B cell (primary cell): ENCODE measurements at regions not wholly inside any gene's neighbourhood (a gene's known extent, or its start where the extent isn't known, plus 50 kb on each side); places are given as distances from the start of the nearest gene placed in this dataset.

Experiments used
- ATAC-seq: fragments of 200-7000 bp; cut with Tn5 transposase; one replicate; pipeline ENCODE4 v1.10.0; 2021; ENCODE audit warnings: low read depth, mild to moderate bottlenecking, moderate number of reproducible peaks, moderate library complexity
- CTCF ChIA-PET: fragments of 350-600 bp; sonication (Branson Sonifier 250); formaldehyde crosslinking; loops from one replicate; lab custom pipeline; 2021; ENCODE audit warnings: antibody characterized with exemption, inconsistent platforms; lab: Charles Lee
- POLR2A ChIA-PET: fragments of 350-600 bp; sonication (Branson Sonifier 250); formaldehyde crosslinking; loops from one replicate; lab custom pipeline; 2021; ENCODE audit warnings: antibody characterized with exemption; lab: Charles Lee
- DNase-seq: peaks from one replicate; pipeline ENCODE4 v3.0.0; 2013
- H2AFZ ChIP-seq: 2 replicates; pipeline ENCODE4 v1.6.1; 2012; ENCODE audit warnings: mild to moderate bottlenecking, low read depth, low read length; ENCODE audit not compliant: insufficient read depth, poor library complexity, severe bottlenecking
- H3K27ac ChIP-seq, 2 donors: 1 replicate in 1 of 2; 2 replicates in 1 of 2; pipeline ENCODE4 v1.5.1; 2012 to 2013; ENCODE audit warnings: low read length in 2 of 2, mild to moderate bottlenecking in 2 of 2, moderate library complexity in 1 of 2
- H3K27me3 ChIP-seq, 4 experiments: fragments of 200-600 bp in 1 of 4; sonication (generic) in 1 of 4; replicated peaks in 1 of 4; 1 replicate in 2 of 4; 2 replicates in 2 of 4; pipeline versions ENCODE4 v1.6.1 to v1.7.0; 2013 to 2016; ENCODE audit warnings: low read length in 3 of 4, mild to moderate bottlenecking in 2 of 4, mixed read lengths in 1 of 4, moderate library complexity in 1 of 4; ENCODE audit not compliant: insufficient read depth in 4 of 4, control insufficient read depth in 3 of 4; ENCODE audit errors: control extremely low read depth in 1 of 4
- H3K36me3 ChIP-seq, 2 experiments: replicated peaks in 1 of 2; 1 replicate in 1 of 2; 2 replicates in 1 of 2; pipeline versions ENCODE4 v1.6.1 to v1.7.1; 2013; ENCODE audit warnings: low read length in 1 of 2; ENCODE audit not compliant: insufficient read depth in 2 of 2, control insufficient read depth in 1 of 2; ENCODE audit errors: control extremely low read depth in 1 of 2, extremely low read depth in 1 of 2
- H3K4me1 ChIP-seq, 2 donors: fragments of 200-600 bp in 1 of 2; sonication (generic) in 1 of 2; 1 replicate in 1 of 2; 2 replicates in 1 of 2; pipeline versions ENCODE4 v1.5.1 to v1.6.1; 2013 to 2017; ENCODE audit warnings: low read length in 2 of 2; ENCODE audit not compliant: control insufficient read depth in 2 of 2, insufficient read depth in 2 of 2
- H3K4me2 ChIP-seq: replicated peaks from 2 replicates; pipeline ENCODE3; 2012; ENCODE audit warnings: mild to moderate bottlenecking, low read depth, low read length; ENCODE audit not compliant: poor library complexity, severe bottlenecking
- H3K4me3 ChIP-seq, 5 experiments: fragments of 200-600 bp in 1 of 5; sonication (generic) in 1 of 5; 1 replicate in 3 of 5; 2 replicates in 2 of 5; pipeline versions ENCODE4 v1.5.1 to v1.7.0; 2011 to 2016; ENCODE audit warnings: low read length in 4 of 5, mild to moderate bottlenecking in 4 of 5, low read depth in 2 of 5, control low read depth in 1 of 5, moderate library complexity in 1 of 5; ENCODE audit not compliant: insufficient read depth in 1 of 5; ENCODE audit errors: control extremely low read depth in 1 of 5, extremely low read depth in 1 of 5
- H3K79me2 ChIP-seq: fragments of 200-600 bp; sonication (generic); one replicate; pipeline ENCODE4 v1.6.0; 2016; ENCODE audit warnings: low read length; ENCODE audit not compliant: control insufficient read depth, insufficient read depth
- H3K9ac ChIP-seq: fragments of 200-600 bp; sonication (generic); 2 replicates; pipeline ENCODE4 v1.6.1; 2017; ENCODE audit warnings: mild to moderate bottlenecking, low read length, moderate library complexity
- H3K9me3 ChIP-seq, 3 donors: one replicate each; pipeline versions ENCODE4 v1.6.1 to v1.7.1; 2013; ENCODE audit warnings: low read length in 2 of 3; ENCODE audit not compliant: control insufficient read depth in 2 of 3, insufficient read depth in 1 of 3; ENCODE audit errors: control extremely low read depth in 1 of 3
- H4K20me1 ChIP-seq: 2 replicates; pipeline ENCODE4 v1.6.0; 2012; ENCODE audit warnings: mild to moderate bottlenecking, low read length; ENCODE audit not compliant: insufficient read depth, control insufficient read depth, poor library complexity, severe bottlenecking
- H3K27ac Mint-ChIP-seq: one replicate; pipeline ENCODE4 v1.8.0; 2021; ENCODE audit warnings: mixed read lengths
- H3K27me3 Mint-ChIP-seq: one replicate; pipeline ENCODE4 v1.8.0; 2021; ENCODE audit warnings: mixed read lengths
- H3K4me1 Mint-ChIP-seq: one replicate; pipeline ENCODE4 v1.8.0; 2021; ENCODE audit warnings: mixed read lengths
- H3K4me3 Mint-ChIP-seq: one replicate; pipeline ENCODE4 v1.8.0; 2021; ENCODE audit warnings: mixed read lengths
- H3K9me3 Mint-ChIP-seq: one replicate; pipeline ENCODE4 v1.8.0; 2022; ENCODE audit warnings: mixed read lengths; ENCODE audit not compliant: insufficient read depth
- CTCF ChIP-seq: fragments of 200-600 bp; IDR thresholded peaks from one replicate; pipeline ENCODE4 v1.8.0; 2022; ENCODE audit warnings: antibody characterized with exemption, mild to moderate bottlenecking
- EZH2 ChIP-seq: IDR thresholded peaks from 2 replicates; pipeline ENCODE4 v1.6.1; 2012; ENCODE audit warnings: borderline replicate concordance, low read depth, mild to moderate bottlenecking, moderate library complexity, low read length; ENCODE audit not compliant: insufficient read depth, poor library complexity, severe bottlenecking
- WGBS: methylation state at CpG from one replicate; pipeline ENCODE4 v1.1.5; 2013; ENCODE audit warnings: missing lambda C conversion rate; ENCODE audit not compliant: insufficient coverage; 5-methylcytosine and 5-hydroxymethylcytosine counted together
- intact Hi-C: fragments of 100-400 bp; cut with micrococcal nuclease; formaldehyde crosslinking; loops from one replicate; pipeline ENCODE4 v1.10.0; 2022

GRCh38 chr1:30335997-30336390, 387.4 kb downstream of the MATN1 start:
- WGBS, result 100% methylated on average over 2 of the region's 2 CpGs

GRCh38 chr1:30335389-30335996, 387.9 kb downstream of the MATN1 start:
- Mint-ChIP-seq H3K4me3 (no peak overlapping the region), H3K4me1 (no peaks in the 10 kb centered on the region), H3K27ac (no peak overlapping the region), H3K27me3 (peaks cover 5% of the 10 kb centered on the region), H3K9me3 (no peaks in the 10 kb centered on the region)
- Histone ChIP-seq H3K79me2 (no peaks in the 10 kb centered on the region), H3K9me3 (no peaks in the 10 kb centered on the region), H3K4me2 (no peak overlapping the region), H3K4me1 (no peaks in the 10 kb centered on the region), H3K27ac (no peak overlapping the region), H3K36me3 (no peaks in the 10 kb centered on the region), H3K4me3 (no peak overlapping the region), H3K27me3 (no peaks in the 10 kb centered on the region), H2AFZ (no peak overlapping the region), H3K9ac (no peak overlapping the region), H4K20me1 (no peaks in the 10 kb centered on the region)
- no peak for ATAC-seq
- intact Hi-C loops, result no loop called here
- POLR2A ChIA-PET, result no interaction called here
- 96% methylated on average over 2 of the region's 3 CpGs for WGBS
- TF ChIP-seq EZH2 (no peak), CTCF (no peak)
- no peak for DNase-seq
- CTCF ChIA-PET, result no interaction called here

More at GRCh38 chr1:30335997-30336390, 387.4 kb downstream of the MATN1 start:
- Histone ChIP-seq H3K4me1 (no peaks in the 10 kb centered on the region), H3K4me2 (no peak overlapping the region), H3K36me3 (no peaks in the 10 kb centered on the region), H3K9ac (no peak overlapping the region), H3K9me3 (no peaks in the 10 kb centered on the region), H3K79me2 (no peaks in the 10 kb centered on the region), H2AFZ (no peak overlapping the region), H4K20me1 (no peaks in the 10 kb centered on the region), H3K4me3 (no peak overlapping the region), H3K27ac (no peak overlapping the region), H3K27me3 (no peaks in the 10 kb centered on the region)
- peaks cover 7% of the 10 kb centered on the region for H3K27me3 Mint-ChIP-seq
- no peaks in the 10 kb centered on the region for H3K9me3 Mint-ChIP-seq
- DNase-seq (no peak), ATAC-seq (no peak)
- H3K27ac Mint-ChIP-seq, result no peak overlapping the region
- intact Hi-C loops, result no loop called here
- POLR2A ChIA-PET, result no interaction called here
- CTCF ChIA-PET, result no interaction called here
- no peak overlapping the region for H3K4me3 Mint-ChIP-seq
- no peaks in the 10 kb centered on the region for H3K4me1 Mint-ChIP-seq
- TF ChIP-seq CTCF (no peak), EZH2 (no peak)
